Brain pericyte (primary cell): ENCODE measurements at regions not wholly inside any gene's neighbourhood (a gene's known extent, or its start where the extent isn't known, plus 50 kb on each side); places are given as distances from the start of the nearest gene placed in this dataset.
"Not testable (repeated sequence)": the region's sequence is repeated elsewhere in the genome, so short reads cannot be mapped to it uniquely, and the experiment has no call there.

Source experiments
- DNase-seq: peaks from one replicate; pipeline ENCODE4 v3.0.0-alpha.2; 2012; ENCODE audit warnings: low read depth, low spot score

DNA sequence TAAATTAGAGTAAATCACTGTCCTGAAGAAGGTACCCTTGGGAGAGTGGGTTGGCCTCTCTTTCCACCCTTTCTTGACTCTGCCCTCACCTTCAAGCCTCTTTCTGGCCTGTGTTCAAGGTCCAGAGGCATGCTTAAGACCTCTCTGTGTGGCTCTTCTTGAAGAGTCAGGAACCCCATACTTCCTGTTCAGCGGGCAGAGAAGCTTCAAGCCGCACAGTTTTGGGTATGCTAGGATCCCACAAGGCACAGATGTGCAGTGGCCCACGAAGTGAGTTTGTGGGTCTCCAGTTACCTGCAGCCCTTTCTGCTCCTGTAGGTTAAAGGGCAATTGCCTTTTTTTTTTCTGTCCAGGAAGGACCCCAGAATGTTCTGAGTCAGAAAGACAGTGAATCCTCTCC is 113.7 kb downstream of the PPIAL4A start:
- not testable (repeated sequence) for DNase-seq

DNA sequence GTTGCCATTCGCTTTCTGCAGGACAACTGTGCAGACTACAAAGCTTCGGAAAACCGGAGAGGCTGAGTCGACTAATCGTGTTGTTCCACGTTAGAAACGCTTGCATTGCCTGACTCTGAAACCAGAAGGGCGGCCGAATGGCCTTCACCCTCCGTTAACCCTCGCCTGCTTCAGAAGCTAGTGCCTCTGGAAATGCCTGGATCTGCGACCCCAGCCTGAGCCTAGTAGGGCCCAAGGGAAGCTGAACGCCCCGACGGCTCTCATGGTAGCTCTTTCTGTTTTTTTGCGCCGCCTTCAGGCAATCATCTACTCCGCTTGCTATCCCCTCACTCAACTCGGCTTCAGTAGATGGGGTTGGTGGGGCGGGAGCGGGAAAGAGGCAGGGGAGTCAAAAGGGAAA is 117.3 kb downstream of the PPIAL4A start:
- not testable (repeated sequence) for DNase-seq

DNA sequence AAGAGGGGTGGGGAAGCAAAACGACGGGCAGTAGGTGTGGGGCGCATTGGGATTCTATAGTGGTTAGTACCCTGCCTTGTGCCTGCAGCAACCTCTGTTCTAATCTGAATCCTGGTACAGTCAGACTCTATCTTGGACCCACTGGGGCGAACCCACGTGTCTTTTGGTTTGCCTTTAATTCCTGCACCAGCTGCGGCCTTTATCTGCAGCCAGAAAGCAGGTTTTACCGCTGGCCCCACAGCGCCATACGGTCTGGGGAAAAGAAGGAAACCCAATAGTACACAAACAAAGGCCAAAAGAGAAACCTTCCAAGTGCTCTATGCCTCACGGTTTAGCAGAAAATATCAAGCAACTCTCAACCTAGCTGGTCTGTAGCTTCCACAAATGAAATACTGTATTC is 118.2 kb downstream of the PPIAL4A start:
- not testable (repeated sequence) for DNase-seq

DNA sequence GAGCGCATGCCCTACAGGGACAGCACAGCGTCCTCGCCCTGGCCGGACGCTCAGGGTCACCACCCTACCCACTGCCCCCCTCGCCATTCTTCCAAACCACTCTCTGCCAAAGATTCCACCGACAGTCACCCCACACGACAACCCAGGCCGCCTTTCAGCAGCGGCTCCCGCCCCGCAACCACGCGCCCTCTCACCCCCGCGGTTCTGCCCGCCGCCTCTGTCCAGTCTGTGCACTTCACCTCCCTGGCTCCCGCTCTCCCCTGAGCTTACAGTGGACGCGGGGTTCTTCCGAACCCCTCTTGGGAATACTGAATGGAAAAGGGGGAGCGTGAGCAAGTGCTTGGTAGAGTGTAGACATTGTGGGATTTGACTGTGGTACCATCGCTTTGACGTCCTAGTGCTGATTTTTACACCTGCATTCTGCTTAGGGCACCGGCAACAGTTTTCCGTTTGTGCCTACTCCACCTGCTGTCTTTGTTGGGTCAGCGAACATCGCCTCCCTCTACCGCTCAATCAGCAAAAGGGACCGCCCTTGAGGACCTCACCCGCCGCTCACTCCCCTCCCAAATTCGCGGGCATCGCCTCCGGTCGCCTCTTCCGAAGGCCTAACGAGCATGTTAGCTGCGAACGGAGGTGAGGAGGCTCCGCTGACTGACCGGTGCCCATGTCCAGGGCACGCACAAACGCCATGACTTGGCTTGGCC is 119.1 kb downstream of the PPIAL4A start:
- not testable (repeated sequence) for DNase-seq

DNA sequence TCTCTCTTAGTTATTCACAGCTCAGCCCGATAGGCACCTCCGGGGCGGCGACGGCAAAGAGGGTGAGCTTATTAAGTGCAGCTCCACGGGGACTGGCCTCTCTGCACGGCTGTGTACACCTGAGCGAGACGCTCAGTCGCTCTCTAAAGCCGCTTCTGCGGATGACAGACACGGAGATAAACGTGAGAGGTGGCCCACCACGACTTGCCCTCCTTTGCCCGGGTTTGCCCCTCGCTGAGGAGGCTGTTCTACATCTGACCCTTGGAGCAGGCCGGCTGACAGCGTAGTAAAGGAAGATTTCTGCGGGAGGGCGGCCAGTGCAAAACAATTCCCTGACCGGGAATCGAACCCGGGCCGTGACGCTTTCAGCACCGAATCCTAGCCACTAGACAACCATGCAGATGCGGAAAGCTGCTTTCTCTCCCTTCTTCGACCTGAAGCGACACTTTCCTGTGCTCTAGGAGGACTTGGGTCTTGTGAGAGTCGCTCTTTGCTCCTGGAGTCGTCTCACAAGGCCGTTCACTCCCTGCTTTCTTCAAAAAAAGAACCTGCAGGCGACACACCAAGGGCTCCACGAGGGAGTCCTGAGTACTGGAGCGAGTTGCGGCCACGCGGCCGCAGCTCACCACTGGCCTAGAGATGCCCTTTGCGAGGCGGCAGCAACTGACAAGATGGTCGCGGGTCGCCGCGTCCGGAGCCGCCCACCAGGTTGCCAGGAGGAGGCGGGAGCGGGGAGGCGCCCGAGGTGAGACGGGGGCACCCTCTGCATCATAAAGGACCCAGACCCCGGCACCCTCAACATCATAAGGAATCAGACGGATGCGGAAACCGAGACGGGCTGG is 119.9 kb downstream of the PPIAL4A start:
- DNase-seq = not testable (repeated sequence)

DNA sequence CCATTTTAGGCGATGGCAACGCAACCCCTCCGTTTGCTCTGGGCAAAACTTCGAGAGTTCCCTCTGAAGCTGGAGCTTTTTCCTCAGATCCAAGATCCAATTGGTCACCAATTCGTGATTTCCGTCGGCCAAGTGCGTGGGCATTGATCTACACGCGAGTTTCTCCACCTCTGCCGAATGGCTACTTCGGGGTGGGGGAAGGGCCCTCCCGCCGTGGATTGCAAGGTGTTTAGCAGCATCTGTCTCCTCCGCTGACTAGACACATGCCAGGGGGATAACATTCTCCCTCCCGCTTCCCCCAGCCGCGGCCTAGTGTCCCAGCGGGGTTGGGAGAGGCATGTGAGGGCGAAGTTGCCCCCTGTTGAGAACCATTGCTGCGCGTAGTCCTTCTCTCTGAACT is 120.6 kb downstream of the PPIAL4A start:
- DNase-seq = not testable (repeated sequence)

DNA sequence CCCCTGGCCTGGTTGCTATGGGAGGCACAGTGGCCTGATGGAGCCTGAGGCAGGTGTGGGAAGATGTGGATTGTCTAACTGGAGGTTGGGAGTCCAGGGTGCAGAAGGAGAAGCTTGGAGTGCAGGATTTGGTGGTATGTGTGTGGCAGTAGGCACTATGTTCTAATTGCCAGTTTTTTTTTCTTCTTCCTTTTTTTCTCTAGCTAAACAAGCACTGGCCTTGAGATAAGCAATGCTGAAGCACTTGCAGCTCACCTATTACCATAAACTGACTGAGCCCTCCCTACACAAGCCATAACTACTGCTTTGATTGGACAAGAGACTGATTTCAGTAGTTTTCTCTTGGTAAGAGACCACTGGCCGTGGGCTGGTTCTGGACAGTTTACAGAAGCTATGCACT is 123.6 kb downstream of the PPIAL4A start:
- not testable (repeated sequence) for DNase-seq

DNA sequence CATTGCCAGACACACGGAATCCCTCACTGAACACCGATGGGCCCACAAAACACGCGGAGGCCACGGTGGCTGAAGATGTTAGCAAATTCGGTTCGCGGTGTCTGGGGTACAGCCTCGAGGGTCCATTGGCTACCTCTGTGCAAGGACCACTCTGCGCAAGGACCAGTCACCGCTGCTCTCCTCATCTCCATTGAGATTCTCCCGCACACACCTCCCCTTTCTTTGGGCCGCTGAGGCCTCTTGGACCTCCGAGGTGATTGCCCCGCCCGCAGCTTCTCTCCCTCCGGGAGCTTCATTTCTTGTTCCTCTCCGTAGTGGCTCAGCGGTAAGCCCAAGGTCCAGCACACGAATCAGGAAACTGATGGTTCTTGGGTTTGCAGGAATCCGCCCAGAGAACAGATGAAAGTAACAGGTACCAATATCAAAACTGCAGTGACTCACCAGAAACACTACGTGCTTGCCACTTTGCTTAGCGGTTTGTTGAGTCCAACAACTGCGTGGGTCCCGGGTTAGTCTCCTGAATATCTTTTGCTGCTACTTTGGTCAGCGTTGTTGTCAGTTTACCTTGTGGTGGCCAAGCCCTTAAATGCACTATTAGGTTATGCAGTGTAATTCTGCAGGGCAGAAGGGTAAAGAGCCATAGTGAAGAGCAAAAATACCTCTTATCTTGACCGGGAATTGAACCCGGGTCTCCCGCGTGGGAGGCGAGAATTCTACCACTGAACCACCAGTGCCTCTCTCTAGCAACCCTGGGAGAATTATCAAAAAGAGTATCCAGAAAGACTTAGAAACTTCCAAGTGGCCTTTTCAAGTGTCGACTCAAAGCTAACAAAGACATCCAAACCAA is 126.8 kb downstream of the PPIAL4A start:
- peak; percentile 45 for DNase-seq

DNA sequence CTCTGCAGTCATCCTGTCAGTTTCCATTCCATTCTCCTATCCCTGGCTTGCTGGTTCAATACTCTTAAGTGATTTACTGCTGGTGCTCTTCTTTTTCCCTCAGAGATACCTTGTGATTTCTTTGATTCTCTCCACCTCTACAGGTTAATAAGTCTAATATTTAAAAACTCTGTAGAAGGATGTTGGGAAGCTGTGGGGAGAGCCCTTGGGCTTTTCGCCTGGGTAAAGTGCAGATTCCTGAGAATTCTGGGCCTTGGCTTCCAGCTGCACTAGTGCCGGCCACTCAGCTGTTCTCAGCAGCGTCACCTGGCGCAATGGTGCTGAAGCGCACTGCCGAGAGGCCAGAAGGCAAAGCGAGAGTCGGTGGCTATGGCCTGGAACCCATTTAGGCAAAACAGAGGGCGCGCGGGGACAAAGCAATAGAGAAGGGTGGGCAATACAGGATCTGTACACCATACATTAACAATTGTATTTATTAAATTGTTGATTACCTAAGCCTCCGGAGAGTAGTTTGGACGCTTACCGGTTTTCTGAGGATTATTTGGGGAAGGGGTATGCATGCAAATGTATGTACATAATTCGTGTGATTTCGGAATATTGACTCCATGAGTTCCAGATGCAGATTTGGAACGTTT is 130.3 kb downstream of the PPIAL4A start:
- not testable (repeated sequence) for DNase-seq

DNA sequence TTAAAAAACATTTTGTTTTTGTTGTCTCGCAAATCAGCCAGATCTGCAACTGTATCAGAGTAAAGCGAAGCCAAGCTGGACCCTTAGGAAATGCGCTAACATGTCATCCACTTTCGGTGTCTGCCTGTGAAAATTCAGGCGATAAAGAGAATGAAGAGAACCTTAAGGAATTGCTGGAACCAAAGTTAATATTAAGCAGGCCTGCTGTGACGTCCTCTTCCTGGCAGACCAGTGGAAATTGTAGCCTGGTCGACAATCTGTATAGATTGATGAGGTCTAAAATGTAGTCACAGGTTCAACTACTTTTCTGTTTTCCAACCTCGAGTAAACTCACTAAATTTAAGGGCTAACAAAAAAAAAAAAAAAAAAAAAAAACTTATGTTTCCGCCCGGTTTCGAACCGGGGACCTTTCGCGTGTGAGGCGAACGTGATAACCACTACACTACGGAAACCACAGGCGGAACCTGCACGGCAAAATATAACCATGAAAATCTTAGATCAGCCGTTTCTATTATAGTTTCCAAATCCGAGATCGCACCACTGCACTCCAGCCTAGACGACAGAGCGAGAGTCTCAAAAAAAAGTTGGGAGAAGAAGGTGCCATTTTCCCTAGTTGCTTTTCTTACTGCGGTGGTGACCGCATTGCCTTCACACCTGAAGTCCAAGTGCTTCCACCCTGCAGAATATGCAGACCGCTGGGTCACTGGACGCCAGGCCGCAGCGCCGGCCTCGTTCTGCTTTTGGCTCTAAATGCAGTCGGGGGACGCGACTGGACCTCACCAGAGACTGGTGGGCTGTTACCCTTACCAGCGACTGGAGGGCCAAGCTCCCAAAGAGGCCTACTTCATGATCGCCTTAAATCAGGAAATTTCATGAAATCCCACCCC is 131.0 kb downstream of the PPIAL4A start:
- DNase-seq = peak; percentile 16

DNA sequence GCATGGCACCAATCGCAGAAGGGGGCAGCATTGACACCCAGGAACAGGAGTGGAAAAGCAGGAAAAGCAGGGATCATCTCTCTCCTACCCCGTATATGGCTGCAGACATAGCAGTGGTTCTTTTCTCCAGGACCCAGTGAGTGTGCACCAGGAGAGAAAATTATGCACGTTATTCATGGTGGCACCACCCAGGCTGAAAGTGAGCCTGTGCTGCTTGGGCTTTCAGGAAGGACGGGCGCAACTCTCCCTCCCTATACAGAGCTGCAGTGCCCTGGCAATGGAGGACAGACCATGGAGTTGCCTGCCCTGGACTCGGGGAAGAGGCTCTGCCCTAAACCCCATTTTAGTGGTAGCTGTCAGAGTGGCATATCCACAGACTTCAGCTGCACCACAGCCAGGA is 132.1 kb downstream of the PPIAL4A start:
- not testable (repeated sequence) for DNase-seq

DNA sequence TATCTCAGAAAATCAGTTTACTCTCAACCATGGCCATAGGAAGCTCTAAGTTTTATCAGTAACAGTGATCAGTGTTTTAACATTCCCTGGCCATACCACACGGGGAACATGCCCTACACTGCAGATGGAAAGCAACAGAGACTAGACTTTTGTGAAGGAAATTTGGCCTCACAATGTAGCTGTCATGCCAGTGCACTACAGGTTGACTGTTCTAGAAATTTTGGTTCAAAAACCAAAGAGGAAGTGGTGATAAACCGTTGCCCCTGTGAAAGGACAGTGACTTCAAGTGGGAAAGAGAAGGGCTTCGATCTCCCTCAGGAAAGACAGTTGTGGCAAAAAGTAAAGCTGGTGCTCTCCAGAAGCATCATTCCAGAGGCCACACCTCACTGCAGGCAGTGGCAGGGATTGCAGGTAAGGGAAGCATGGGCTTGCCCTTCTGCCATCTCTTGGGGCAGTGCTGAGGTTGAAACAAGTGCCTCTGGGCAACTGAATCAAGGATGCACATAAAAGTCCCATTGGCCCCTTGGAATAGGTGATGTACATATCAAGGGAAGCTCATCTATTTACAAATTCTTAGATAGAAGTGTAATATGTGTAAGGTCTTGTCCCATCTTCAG is 143.4 kb downstream of the PPIAL4A start:
- not testable (repeated sequence) for DNase-seq

DNA sequence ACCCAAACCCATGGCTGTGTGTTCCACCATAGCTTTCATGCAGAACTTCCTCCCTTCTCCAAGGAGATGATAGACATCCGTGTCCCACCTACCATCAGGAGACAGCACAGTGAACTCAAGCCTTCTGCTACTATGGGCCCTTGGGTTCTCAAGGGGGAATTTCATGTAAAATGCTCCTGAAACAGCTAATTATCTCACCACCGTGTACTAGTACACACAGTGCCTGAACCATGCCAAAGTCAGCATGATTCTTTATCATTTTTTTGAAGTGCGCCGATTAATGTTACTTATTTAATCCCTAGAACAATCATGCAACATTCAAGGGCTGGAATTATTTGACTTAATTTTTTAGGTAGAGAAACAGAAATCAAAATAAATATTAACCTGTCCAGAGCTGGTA is 147.2 kb downstream of the PPIAL4A start:
- DNase-seq = not testable (repeated sequence)

DNA sequence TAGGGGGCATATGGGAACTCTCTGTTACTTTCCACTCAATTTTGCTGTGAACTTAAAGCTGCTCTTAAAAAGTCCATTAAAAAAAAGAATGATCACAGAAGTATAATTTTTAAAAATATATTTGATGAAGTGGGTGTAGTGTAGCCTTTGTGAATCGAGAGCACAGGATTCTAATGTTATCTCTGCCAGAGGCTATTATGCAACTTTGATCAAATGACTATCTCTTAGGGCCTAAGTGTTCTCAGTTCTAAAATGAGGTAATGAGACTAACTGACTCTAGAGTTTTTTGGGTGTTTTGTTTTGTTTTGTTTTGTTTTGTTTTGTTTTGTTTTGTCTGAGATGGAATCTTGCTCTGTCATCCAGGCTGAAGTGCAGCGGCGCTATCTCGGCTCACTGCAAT is 143.2 kb downstream of the FAM72B start:
- DNase-seq = not testable (repeated sequence)

DNA sequence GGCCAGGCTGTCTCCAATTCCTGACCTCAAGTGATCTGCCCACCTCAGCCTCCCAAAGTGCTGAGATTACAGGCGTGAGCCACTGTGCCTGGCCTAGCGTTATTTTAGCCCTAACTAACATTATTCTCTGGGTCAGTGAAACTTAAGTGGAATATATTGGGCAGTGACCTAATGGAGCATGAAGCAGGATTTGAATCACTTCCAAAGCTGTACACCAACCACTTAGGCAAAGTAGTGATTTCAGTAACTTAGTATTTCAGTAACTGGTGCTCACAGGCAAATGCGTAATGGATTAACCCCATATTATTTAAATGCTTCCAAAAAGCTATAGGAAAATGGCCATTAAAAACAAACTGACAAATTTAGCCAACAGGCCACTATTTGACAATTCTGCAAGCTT is 142.6 kb downstream of the FAM72B start:
- not testable (repeated sequence) for DNase-seq

DNA sequence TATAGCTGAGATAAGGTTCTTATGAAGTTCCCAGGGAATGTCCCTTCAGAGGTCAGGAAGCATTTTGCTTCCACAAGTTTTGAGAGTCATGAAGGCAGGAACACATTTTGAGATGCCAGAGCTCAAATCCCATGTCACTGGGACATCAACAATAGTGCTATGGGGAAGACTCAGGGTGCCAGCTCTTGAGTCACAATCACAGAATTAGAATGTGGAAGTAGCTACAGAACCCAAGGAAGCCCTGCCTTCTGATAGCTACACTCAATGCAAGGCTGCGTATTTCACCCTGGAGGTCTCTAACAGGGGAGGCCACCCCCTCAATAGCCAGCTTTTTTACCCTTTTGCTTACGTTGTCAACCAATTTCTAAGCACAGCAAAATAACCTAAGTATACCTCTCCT is 141.3 kb downstream of the FAM72B start:
- not testable (repeated sequence) for DNase-seq

DNA sequence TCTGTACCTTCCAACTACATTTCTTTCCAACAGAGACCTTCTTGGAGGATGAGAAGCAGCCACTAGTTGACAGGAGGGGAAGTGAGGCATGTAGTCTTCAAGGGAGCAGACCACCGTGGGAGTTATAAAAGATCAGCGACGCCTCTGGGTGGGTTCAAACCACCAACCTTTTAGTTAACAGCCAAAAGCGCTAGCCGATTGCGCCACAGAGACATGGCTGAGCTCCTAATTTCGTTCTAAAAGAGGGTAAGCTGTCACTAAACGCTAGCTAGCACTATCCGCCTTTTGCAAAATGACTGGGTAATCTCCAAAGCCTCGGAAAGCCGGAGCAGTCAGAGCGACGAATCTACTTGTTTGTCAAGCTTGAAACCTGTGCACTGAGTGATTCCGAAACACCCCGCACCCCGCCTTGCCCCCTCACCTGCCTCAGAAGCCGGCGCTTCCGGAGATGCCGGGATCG is 135.8 kb downstream of the FAM72B start:
- DNase-seq = not testable (repeated sequence)

DNA sequence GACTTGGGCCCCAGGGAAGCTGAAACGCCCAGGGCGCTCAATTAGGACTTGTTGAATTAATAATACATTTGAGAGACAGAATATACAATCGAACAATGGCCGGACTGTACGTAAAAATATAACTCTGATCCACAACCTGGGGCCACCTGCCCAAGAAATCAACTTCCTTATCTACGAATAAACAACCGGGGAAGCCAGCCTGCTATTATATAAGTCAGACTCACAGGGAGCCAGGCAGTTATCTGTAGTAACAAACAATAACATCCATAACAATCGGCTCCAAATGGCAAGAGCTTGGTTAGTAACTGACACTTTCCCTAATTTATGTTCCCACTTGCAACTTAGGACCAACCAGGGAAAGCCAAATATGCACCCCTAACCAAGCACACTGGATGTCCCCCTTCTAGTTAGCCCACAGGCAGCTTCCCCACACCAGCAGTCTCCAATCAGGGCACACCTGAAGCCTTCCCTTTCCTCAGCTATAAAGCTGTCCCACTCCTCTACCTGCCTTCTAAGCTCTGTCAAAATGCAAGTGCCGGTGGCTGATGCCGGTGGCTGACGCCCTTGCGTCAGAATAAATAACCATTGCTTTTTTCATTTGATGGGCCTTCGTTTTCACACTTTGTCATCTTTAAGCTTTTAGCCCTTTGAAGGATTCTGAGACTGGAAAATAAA is 135.2 kb downstream of the FAM72B start:
- DNase-seq = not testable (repeated sequence)

DNA sequence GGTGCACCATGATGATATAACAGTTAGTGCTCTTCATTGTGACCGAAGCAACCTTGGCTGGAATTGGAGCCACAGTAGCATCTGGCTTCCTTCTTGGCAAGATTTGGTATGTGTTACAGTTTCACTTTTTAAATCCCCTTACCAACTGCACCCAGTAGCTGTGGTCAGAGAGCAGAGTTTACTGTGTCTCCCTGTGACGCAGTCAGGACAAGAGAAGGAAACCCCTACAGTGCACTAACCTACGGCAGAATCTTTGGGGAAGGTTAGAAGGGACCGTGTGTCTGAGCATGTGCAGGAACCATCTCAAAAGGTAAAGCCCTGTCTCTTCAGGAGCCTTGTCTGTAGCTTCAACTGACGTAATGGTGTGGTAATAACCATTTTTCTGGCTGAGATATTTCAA is 134.0 kb downstream of the FAM72B start:
- not testable (repeated sequence) for DNase-seq
